GM18867 (cell line): ENCODE measurements at regions not wholly inside any gene's neighbourhood (a gene's known extent, or its start where the extent isn't known, plus 50 kb on each side); places are given as distances from the start of the nearest gene placed in this dataset.
A peak's percentile ranks its signal among the peaks of the same experiment; 100 is the strongest.

ENCODE experiments used
- ATAC-seq: cut with Tn5 transposase; IDR thresholded peaks from one replicate; pipeline ENCODE4 v1.9.1; 2021; ENCODE audit warnings: mild to moderate bottlenecking, moderate library complexity; ENCODE audit not compliant: unreplicated experiment

- no peak for ATAC-seq
These were observed 357.6 kb upstream of the ZP4 start for GRCh38 chr1:238248356-238248755.

- no peak for ATAC-seq
These were observed 351.5 kb upstream of the ZP4 start for GRCh38 chr1:238242181-238242580.

- no peak for ATAC-seq
These were observed 350.9 kb upstream of the ZP4 start for GRCh38 chr1:238241607-238242006.

GRCh38 chr1:238239343-238239742, 348.6 kb upstream of the ZP4 start:
- no peak for ATAC-seq

- no peak for ATAC-seq
These were observed 343.2 kb upstream of the ZP4 start for GRCh38 chr1:238233966-238234365.

GRCh38 chr1:238232084-238232710, 341.5 kb upstream of the ZP4 start:
- no peak for ATAC-seq

GRCh38 chr1:238226810-238227209, 336.1 kb upstream of the ZP4 start:
- no peak for ATAC-seq

- no peak for ATAC-seq
These were observed 332.4 kb upstream of the ZP4 start for GRCh38 chr1:238223076-238223640.

- no peak for ATAC-seq
These were observed 331.0 kb upstream of the ZP4 start for GRCh38 chr1:238221738-238222137.

- no peak for ATAC-seq
These were observed 323.7 kb upstream of the ZP4 start for GRCh38 chr1:238214449-238214848.

GRCh38 chr1:238205045-238205662, 314.4 kb upstream of the ZP4 start:
- ATAC-seq, result no peak

- no peak for ATAC-seq
These were observed 311.3 kb upstream of the ZP4 start for GRCh38 chr1:238201992-238202391.

- no peak for ATAC-seq
These were observed 308.6 kb upstream of the ZP4 start for GRCh38 chr1:238199325-238199724.

- no peak for ATAC-seq
These were observed 305.8 kb upstream of the ZP4 start for GRCh38 chr1:238196516-238196915.

- ATAC-seq, result no peak
These were observed 300.4 kb upstream of the ZP4 start for GRCh38 chr1:238191170-238191569.

GRCh38 chr1:238187575-238187949, 296.8 kb upstream of the ZP4 start:
- peak; percentile 15 for ATAC-seq

GRCh38 chr1:238186887-238187574, 296.3 kb upstream of the ZP4 start:
- peak; percentile 37 for ATAC-seq

GRCh38 chr1:238177960-238178645, 287.4 kb upstream of the ZP4 start:
- no peak for ATAC-seq

GRCh38 chr1:238177351-238177750, 286.6 kb upstream of the ZP4 start:
- ATAC-seq, result no peak

- ATAC-seq, result no peak
These were observed 285.7 kb upstream of the ZP4 start for GRCh38 chr1:238176441-238176840.

GRCh38 chr1:238171985-238172384, 281.3 kb upstream of the ZP4 start:
- ATAC-seq, result no peak
